ENCODE measurements at regions not wholly inside any gene's neighbourhood (a gene's known extent, or its start where the extent isn't known, plus 50 kb on each side); places are given as distances from the start of the nearest gene placed in this dataset.

DNA sequence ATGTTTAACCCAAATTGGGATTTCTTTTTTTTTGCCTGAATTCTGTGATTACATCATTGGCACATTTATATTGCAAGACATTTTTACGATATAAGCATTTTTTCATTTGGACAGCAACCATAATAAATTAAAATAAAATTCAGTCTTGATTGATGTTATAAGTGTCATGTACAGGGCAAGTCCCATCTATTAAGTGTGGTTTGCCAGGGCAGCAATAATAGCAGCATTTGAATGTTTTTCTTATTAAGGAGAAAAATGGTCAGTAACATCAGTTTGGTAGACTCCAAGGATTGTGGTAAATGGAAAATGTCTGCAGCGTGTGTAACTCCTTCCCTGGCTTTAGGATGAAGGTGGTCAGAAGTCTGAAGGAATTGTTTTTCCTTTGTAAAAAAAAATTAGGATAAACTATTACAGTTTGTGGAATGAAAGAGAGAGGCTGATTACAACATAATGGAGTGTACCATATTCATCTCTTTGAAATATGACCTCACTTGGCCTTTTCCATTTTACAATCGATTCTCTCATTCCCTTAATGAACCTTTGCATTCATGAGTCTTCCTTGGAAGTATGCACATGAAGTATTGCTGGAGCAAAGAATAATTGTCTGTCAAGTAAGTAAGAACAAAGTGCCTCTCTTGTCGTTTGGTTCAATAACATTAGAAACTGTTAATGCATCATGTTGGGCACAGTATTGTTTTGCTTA, 405.4 kb upstream of the THRB start:
- Mint-ChIP-seq H3K27ac (ENCODE audit: unreplicated experiment) (no peak overlapping the region), H3K4me1 (ENCODE audit: low read depth, unreplicated experiment) (no peaks in the 10 kb centered on the region), H3K36me3 (ENCODE audit: insufficient read depth, unreplicated experiment) (no peaks in the 10 kb centered on the region), H3K9me3 (ENCODE audit: unreplicated experiment) (no peaks in the 10 kb centered on the region), H3K27me3 (ENCODE audit: insufficient read depth, unreplicated experiment) (peaks cover 7% of the 10 kb centered on the region), H3K4me3 (ENCODE audit: unreplicated experiment) (no peak overlapping the region)
- Histone ChIP-seq H3K4me1 (no peaks in the 10 kb centered on the region), H3K4me3 (ENCODE audit: low read depth, low read length) (no peak overlapping the region), H3K9me3 (no peaks in the 10 kb centered on the region), H3K36me3 (ENCODE audit: control insufficient read depth, insufficient read depth, low read length) (no peaks in the 10 kb centered on the region), H3K27me3 (replicated peaks; ENCODE audit: control insufficient read depth, insufficient read depth, low read length) (no peaks in the 10 kb centered on the region; the same call in 1 of the 2 replicates)
- ChIA-PET POLR2A (no interaction called here), CTCF (interaction anchor here (0.5 kb wide), 1 partner anchor 1512 kb away, joined by 3 read pairs; no protein-coding TSS in a partner anchor)
- BruUV-seq (replicated peaks) = no TSS peak
- no peak for DNase-seq
- TF ChIP-seq, protein P1, sequence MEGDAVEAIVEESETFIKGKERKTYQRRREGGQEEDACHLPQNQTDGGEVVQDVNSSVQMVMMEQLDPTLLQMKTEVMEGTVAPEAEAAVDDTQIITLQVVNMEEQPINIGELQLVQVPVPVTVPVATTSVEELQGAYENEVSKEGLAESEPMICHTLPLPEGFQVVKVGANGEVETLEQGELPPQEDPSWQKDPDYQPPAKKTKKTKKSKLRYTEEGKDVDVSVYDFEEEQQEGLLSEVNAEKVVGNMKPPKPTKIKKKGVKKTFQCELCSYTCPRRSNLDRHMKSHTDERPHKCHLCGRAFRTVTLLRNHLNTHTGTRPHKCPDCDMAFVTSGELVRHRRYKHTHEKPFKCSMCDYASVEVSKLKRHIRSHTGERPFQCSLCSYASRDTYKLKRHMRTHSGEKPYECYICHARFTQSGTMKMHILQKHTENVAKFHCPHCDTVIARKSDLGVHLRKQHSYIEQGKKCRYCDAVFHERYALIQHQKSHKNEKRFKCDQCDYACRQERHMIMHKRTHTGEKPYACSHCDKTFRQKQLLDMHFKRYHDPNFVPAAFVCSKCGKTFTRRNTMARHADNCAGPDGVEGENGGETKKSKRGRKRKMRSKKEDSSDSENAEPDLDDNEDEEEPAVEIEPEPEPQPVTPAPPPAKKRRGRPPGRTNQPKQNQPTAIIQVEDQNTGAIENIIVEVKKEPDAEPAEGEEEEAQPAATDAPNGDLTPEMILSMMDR (IDR thresholded peaks at IDR 0.05; ENCODE audit: insufficient read depth in 1 of 2, low read depth in 1 of 2, low read length in 1 of 2, severe bottlenecking in 1 of 2, unreplicated experiment in 1 of 2) = no peak
- intact Hi-C loops (cut with micrococcal nuclease; ENCODE audit: unreplicated experiment) = no loop called here

DNA sequence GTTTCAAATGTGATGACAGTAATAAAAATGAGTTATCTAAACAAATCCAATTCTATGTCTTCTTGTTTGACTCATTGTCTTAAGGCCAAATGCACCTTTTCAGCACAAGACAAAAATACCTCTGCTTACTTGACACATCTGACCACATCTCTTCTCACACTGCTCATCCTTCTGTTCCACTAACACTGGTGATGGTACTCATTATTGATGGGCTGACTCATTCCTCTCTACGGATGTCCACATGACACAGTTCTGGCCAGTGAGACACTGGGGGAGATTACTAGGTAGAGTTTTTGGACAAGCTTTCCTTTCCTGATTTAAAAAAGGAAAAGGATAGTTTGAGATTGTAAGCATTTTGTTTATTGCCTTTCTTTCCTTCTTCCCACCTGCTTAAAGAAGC, 410.6 kb upstream of the THRB start:
- Mint-ChIP-seq H3K36me3 (ENCODE audit: insufficient read depth, unreplicated experiment) (no peaks in the 10 kb centered on the region), H3K9me3 (ENCODE audit: unreplicated experiment) (no peaks in the 10 kb centered on the region), H3K4me1 (ENCODE audit: low read depth, unreplicated experiment) (peaks cover 4% of the 10 kb centered on the region), H3K27me3 (ENCODE audit: insufficient read depth, unreplicated experiment) (peaks cover 22% of the 10 kb centered on the region), H3K27ac (ENCODE audit: unreplicated experiment) (no peak overlapping the region), H3K4me3 (ENCODE audit: unreplicated experiment) (no peak overlapping the region)
- Histone ChIP-seq H3K27me3 (replicated peaks; ENCODE audit: control insufficient read depth, insufficient read depth, low read length) (no peaks in the 10 kb centered on the region; the same call in 1 of the 2 replicates), H3K4me3 (ENCODE audit: low read depth, low read length) (no peak overlapping the region), H3K36me3 (ENCODE audit: control insufficient read depth, insufficient read depth, low read length) (no peaks in the 10 kb centered on the region), H3K4me1 (no peaks in the 10 kb centered on the region), H3K9me3 (no peaks in the 10 kb centered on the region)
- ChIA-PET CTCF (no interaction called here), POLR2A (no interaction called here)
- intact Hi-C loops (cut with micrococcal nuclease; ENCODE audit: unreplicated experiment) = no loop called here
- BruUV-seq (replicated peaks) = no TSS peak
- no peak for DNase-seq
- TF ChIP-seq, protein P1 (IDR thresholded peaks at IDR 0.05; ENCODE audit: insufficient read depth in 1 of 2, low read depth in 1 of 2, low read length in 1 of 2, severe bottlenecking in 1 of 2, unreplicated experiment in 1 of 2) = no peak

DNA sequence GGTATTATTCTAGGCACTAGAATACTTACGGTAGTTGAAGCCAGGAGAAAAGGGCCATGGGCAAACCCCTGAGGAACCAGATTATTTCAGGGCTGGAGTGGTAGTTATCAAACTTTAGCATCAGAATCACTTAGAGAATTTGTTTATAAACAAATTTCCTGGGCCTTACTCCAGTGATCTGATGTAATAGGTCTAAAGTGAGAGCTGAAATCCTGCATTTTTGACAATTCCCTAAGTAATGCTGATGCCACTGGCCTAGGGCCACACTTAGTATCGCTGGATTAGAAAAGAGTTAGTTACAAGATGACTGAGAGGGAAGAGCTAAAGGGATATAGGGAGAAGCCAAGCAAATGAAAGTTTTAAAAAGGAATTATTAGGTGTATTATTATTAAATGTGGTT, 412.5 kb upstream of the THRB start:
- no peak for DNase-seq
- H3K4me1 Mint-ChIP-seq (ENCODE audit: low read depth, unreplicated experiment) = peaks cover 4% of the 10 kb centered on the region
- H3K27ac Mint-ChIP-seq (ENCODE audit: unreplicated experiment) = no peak overlapping the region
- POLR2A ChIA-PET = no interaction called here
- H3K36me3 ChIP-seq (ENCODE audit: control insufficient read depth, insufficient read depth, low read length) = no peaks in the 10 kb centered on the region
- CTCF ChIA-PET = no interaction called here
- BruUV-seq (replicated peaks) = no TSS peak
- no peaks in the 10 kb centered on the region for H3K4me1 ChIP-seq
- H3K4me3 Mint-ChIP-seq (ENCODE audit: unreplicated experiment) = no peak overlapping the region
- H3K27me3 ChIP-seq (replicated peaks; ENCODE audit: control insufficient read depth, insufficient read depth, low read length) = no peaks in the 10 kb centered on the region; the same call in 1 of the 2 replicates
- no peaks in the 10 kb centered on the region for H3K9me3 ChIP-seq
- H3K9me3 Mint-ChIP-seq (ENCODE audit: unreplicated experiment) = no peaks in the 10 kb centered on the region
- no peaks in the 10 kb centered on the region for H3K36me3 Mint-ChIP-seq (ENCODE audit: insufficient read depth, unreplicated experiment)
- TF ChIP-seq, protein P1 (IDR thresholded peaks at IDR 0.05; ENCODE audit: insufficient read depth in 1 of 2, low read depth in 1 of 2, low read length in 1 of 2, severe bottlenecking in 1 of 2, unreplicated experiment in 1 of 2) = no peak
- no peak overlapping the region for H3K4me3 ChIP-seq (ENCODE audit: low read depth, low read length)
- intact Hi-C loops (cut with micrococcal nuclease; ENCODE audit: unreplicated experiment) = no loop called here
- peaks cover 26% of the 10 kb centered on the region for H3K27me3 Mint-ChIP-seq (ENCODE audit: insufficient read depth, unreplicated experiment)

All from Caco-2 (cell line).